ENCODE measurements at regions not wholly inside any gene's neighbourhood (a gene's known extent, or its start where the extent isn't known, plus 50 kb on each side); places are given as distances from the start of the nearest gene placed in this dataset.

DNA sequence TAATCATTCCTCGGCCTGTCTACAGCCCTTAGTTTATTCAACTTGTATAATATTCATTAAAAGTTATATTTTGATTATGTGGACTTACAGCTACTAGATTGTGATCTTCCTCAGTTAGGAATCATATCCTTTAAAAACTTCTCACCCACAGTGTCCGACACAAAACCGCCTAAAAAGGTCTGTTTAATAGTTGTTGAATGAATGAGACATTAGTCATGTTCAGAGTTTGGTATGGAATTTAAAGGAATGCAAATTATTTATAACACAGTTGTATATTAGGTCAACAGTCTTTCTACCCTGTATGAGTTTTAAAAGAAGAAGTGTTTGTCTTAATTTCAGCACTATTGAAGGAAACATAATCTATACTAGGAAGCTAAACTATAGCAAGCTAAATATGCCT is 390.0 kb downstream of the ARL4A start:
- TF ChIP-seq SIN3A (IDR thresholded peaks at IDR 0.05; ENCODE audit: borderline replicate concordance, insufficient read depth, low read length) (no peak), POLR2AphosphoS5 (IDR thresholded peaks at IDR 0.05; ENCODE audit: low read depth, low read length) (no peak), TAF1 (IDR thresholded peaks at IDR 0.05; ENCODE audit: borderline replicate concordance, insufficient read depth, low read length) (no peak)
